Liver (tissue), 8 donors: ENCODE measurements at regions not wholly inside any gene's neighbourhood (a gene's known extent, or its start where the extent isn't known, plus 50 kb on each side); places are given as distances from the start of the nearest gene placed in this dataset.

Experiments used
- DNase-seq: peaks from one replicate; pipeline ENCODE4 v3.0.0-alpha.2; 2017; ENCODE audit warnings: low spot score
- H3K27ac ChIP-seq, 2 donors: one replicate each; pipeline ENCODE4 v1.7.0; 2013; ENCODE audit warnings: inconsistent platforms in 2 of 2, low read length in 2 of 2, control low read depth in 1 of 2, low read depth in 1 of 2, mild to moderate bottlenecking in 1 of 2
- H3K27me3 ChIP-seq, 4 donors: one replicate each; pipeline versions ENCODE4 v1.6.1 to v1.7.0; 2013; ENCODE audit warnings: low read length in 3 of 4, inconsistent platforms in 1 of 4, mild to moderate bottlenecking in 1 of 4, moderate library complexity in 1 of 4; ENCODE audit not compliant: control insufficient read depth in 4 of 4, insufficient read depth in 4 of 4
- H3K36me3 ChIP-seq, 4 donors: one replicate each; pipeline versions ENCODE4 v1.6.1 to v1.7.0; 2013; ENCODE audit warnings: low read length in 3 of 4, mild to moderate bottlenecking in 3 of 4, low read depth in 1 of 4, moderate library complexity in 1 of 4; ENCODE audit not compliant: control insufficient read depth in 4 of 4, insufficient read depth in 3 of 4
- H3K4me1 ChIP-seq, 4 donors: one replicate each; pipeline versions ENCODE4 v1.6.1 to v1.7.0; 2013; ENCODE audit warnings: low read length in 3 of 4, mild to moderate bottlenecking in 3 of 4, moderate library complexity in 1 of 4; ENCODE audit not compliant: control insufficient read depth in 4 of 4, insufficient read depth in 4 of 4
- H3K4me3 ChIP-seq, 3 donors: one replicate each; pipeline versions ENCODE4 v1.6.1 to v1.7.0; 2013; ENCODE audit warnings: low read length in 3 of 3, control low read depth in 1 of 3, low read depth in 1 of 3, mild to moderate bottlenecking in 1 of 3
- H3K9ac ChIP-seq, 2 donors: one replicate each; pipeline ENCODE4 v1.7.0; 2013; ENCODE audit warnings: low read length in 2 of 2, mild to moderate bottlenecking in 2 of 2, moderate library complexity in 2 of 2, control low read depth in 1 of 2, low read depth in 1 of 2
- H3K9me3 ChIP-seq, 4 donors: one replicate each; pipeline versions ENCODE4 v1.6.1 to v1.7.0; 2013; ENCODE audit warnings: low read length in 3 of 4; ENCODE audit not compliant: control insufficient read depth in 4 of 4
- ATF3 ChIP-seq: IDR thresholded peaks from 2 replicates; pipeline ENCODE4 v1.6.1; 2016; ENCODE audit warnings: antibody characterized with exemption
- CTCF ChIP-seq: fragments of 150-350 bp; IDR thresholded peaks from 2 replicates; pipeline ENCODE4 v1.5.1; 2017; ENCODE audit warnings: improper control_type of control experiment, low read depth, low read length; ENCODE audit not compliant: missing input control
- EGR1 ChIP-seq, 2 donors: IDR thresholded peaks; 2 replicates each; pipeline ENCODE4 v1.6.1; 2016 to 2018; ENCODE audit warnings: antibody characterized with exemption in 2 of 2, low read depth in 2 of 2
- FOXA2 ChIP-seq: IDR thresholded peaks from 2 replicates; pipeline ENCODE4 v1.6.1; 2016; ENCODE audit warnings: antibody characterized with exemption
- GABPA ChIP-seq, 2 donors: IDR thresholded peaks in 1 of 2; conservative IDR thresholded peaks in 1 of 2; 2 replicates each; pipeline ENCODE4 v1.6.1; 2016; ENCODE audit warnings: antibody characterized with exemption in 2 of 2, mild to moderate bottlenecking in 1 of 2, moderate library complexity in 1 of 2
- HNF4A ChIP-seq, 2 donors: conservative IDR thresholded peaks; 2 replicates each; pipeline ENCODE4 v1.6.1; 2016; ENCODE audit warnings: antibody characterized with exemption in 2 of 2, mild to moderate bottlenecking in 2 of 2
- HNF4G ChIP-seq: IDR thresholded peaks from 2 replicates; pipeline ENCODE4 v1.6.1; 2016; ENCODE audit warnings: antibody characterized with exemption
- NR2F2 ChIP-seq: IDR thresholded peaks from 2 replicates; pipeline ENCODE4 v1.6.1; 2016; ENCODE audit warnings: antibody characterized with exemption
- RAD21 ChIP-seq, 2 donors: IDR thresholded peaks; 2 replicates each; pipeline ENCODE4 v1.6.1; 2016; ENCODE audit warnings: antibody characterized with exemption in 2 of 2, mild to moderate bottlenecking in 2 of 2
- REST ChIP-seq: IDR thresholded peaks from 2 replicates; pipeline ENCODE4 v1.6.1; 2016; ENCODE audit warnings: antibody characterized with exemption, mild to moderate bottlenecking
- RXRA ChIP-seq, 2 donors: IDR thresholded peaks; 2 replicates each; pipeline ENCODE4 v1.6.1; 2017 to 2018; ENCODE audit warnings: antibody characterized with exemption in 2 of 2, mild to moderate bottlenecking in 1 of 2
- SP1 ChIP-seq: IDR thresholded peaks from 2 replicates; pipeline ENCODE4 v1.6.1; 2018; ENCODE audit warnings: antibody characterized with exemption, mild to moderate bottlenecking
- TAF1 ChIP-seq: conservative IDR thresholded peaks from 2 replicates; pipeline ENCODE4 v1.6.1; 2016; ENCODE audit warnings: antibody characterized with exemption, mild to moderate bottlenecking
- YY1 ChIP-seq: IDR thresholded peaks from 2 replicates; pipeline ENCODE4 v1.6.1; 2016; ENCODE audit warnings: antibody characterized with exemption, mild to moderate bottlenecking
- ZBTB33 ChIP-seq: IDR thresholded peaks from 2 replicates; pipeline ENCODE4 v1.6.1; 2016; ENCODE audit warnings: antibody characterized with exemption
- WGBS: extraction: QIAGEN DNeasy Blood & Tissue Kit; methylation state at CpG from one replicate; pipeline ENCODE4 v1.1.7; 2013; 5-methylcytosine and 5-hydroxymethylcytosine counted together
- donor health status: healthy.
- donor health status: healthy.
- donor health status: healthy.
- donor health status: healthy.
- donor health status: healthy.

- Histone ChIP-seq H3K9ac (no peak overlapping the region), H3K4me3 (no peak overlapping the region), H3K9me3 (no peaks in the 10 kb centered on the region), H3K27ac (no peak overlapping the region), H3K36me3 (no peaks in the 10 kb centered on the region), H3K4me1 (no peaks in the 10 kb centered on the region), H3K27me3 (no peaks in the 10 kb centered on the region)
- no peak for DNase-seq
- 49% methylated on average over 3 of the region's 3 CpGs for WGBS
- no peak for TF ChIP-seq HNF4G
- no peak for TF ChIP-seq RAD21 (IDR thresholded peaks at IDR 0.05)
- no peak for TF ChIP-seq GABPA (IDR thresholded peaks at IDR 0.05 in 1 of 2, conservative IDR thresholded peaks at IDR 0.05 in 1 of 2)
- TF ChIP-seq TAF1: no peak
- TF ChIP-seq ATF3: no peak
- no peak for TF ChIP-seq FOXA2
- no peak for TF ChIP-seq EGR1 (IDR thresholded peaks at IDR 0.05; ENCODE audit: low read depth in 2 of 2)
- TF ChIP-seq ZBTB33: no peak
- no peak for TF ChIP-seq CTCF
- no peak for TF ChIP-seq REST
Measured at GRCh38 chr13:70593716-70594115, 485.5 kb upstream of the KLHL1 start.

- no peak for DNase-seq
- Histone ChIP-seq H3K9ac (no peak overlapping the region), H3K4me3 (peak overlapping the region in 1 of 3 donors; percentile 41), H3K9me3 (no peaks in the 10 kb centered on the region), H3K27me3 (no peaks in the 10 kb centered on the region), H3K36me3 (no peaks in the 10 kb centered on the region), H3K27ac (no peak overlapping the region), H3K4me1 (peaks cover 0 to 7% (median 5%) of the 10 kb centered on the region in 4 donors)
- 58% methylated on average over 4 of the region's 4 CpGs for WGBS
- no peak for TF ChIP-seq SP1
- no peak for TF ChIP-seq RAD21 (IDR thresholded peaks at IDR 0.05)
- TF ChIP-seq YY1: no peak
- TF ChIP-seq CTCF: no peak
- TF ChIP-seq RXRA (IDR thresholded peaks at IDR 0.05): no peak
- TF ChIP-seq EGR1 (IDR thresholded peaks at IDR 0.05; ENCODE audit: low read depth in 2 of 2): no peak
- no peak for TF ChIP-seq HNF4G
- no peak for TF ChIP-seq GABPA (IDR thresholded peaks at IDR 0.05 in 1 of 2, conservative IDR thresholded peaks at IDR 0.05 in 1 of 2)
- no peak for TF ChIP-seq FOXA2
- no peak for TF ChIP-seq REST
- no peak for TF ChIP-seq NR2F2
- TF ChIP-seq ZBTB33: no peak
- TF ChIP-seq HNF4A (conservative IDR thresholded peaks at IDR 0.05): no peak
Measured at GRCh38 chr13:70585109-70585508, 476.9 kb upstream of the KLHL1 start.
